Mucosa of descending colon (tissue), 3 donors: ENCODE measurements at regions not wholly inside any gene's neighbourhood (a gene's known extent, or its start where the extent isn't known, plus 50 kb on each side); places are given as distances from the start of the nearest gene placed in this dataset.

Experiments
- ATAC-seq: fragments of 200-7000 bp; cut with Tn5 transposase; one replicate; pipeline ENCODE4 v1.9.1; 2020; ENCODE audit warnings: mild to moderate bottlenecking, moderate library complexity
- DNase-seq, 3 donors: peaks; one replicate each; pipeline ENCODE4 v3.0.0-alpha.2; 2020
- H3K36me3 ChIP-seq: fragments of 200-600 bp; one replicate; pipeline ENCODE4 v1.8.0; 2021; ENCODE audit warnings: low read depth, mild to moderate bottlenecking
- H3K4me1 ChIP-seq: fragments of 200-600 bp; one replicate; pipeline ENCODE4 v1.8.0; 2021; ENCODE audit warnings: low read depth, mild to moderate bottlenecking
- H3K4me3 ChIP-seq: fragments of 200-600 bp; one replicate; pipeline ENCODE4 v1.8.0; 2021; ENCODE audit warnings: mild to moderate bottlenecking
- H3K9me3 ChIP-seq: fragments of 200-600 bp; one replicate; pipeline ENCODE4 v1.8.0; 2021; ENCODE audit warnings: mild to moderate bottlenecking
- CTCF ChIP-seq: fragments of 200-600 bp; IDR thresholded peaks from one replicate; pipeline ENCODE4 v1.8.0; 2022; ENCODE audit warnings: antibody characterized with exemption, mild to moderate bottlenecking
- intact Hi-C, 2 donors: fragments of 100-400 bp; cut with DNase I in 1 of 2; cut with micrococcal nuclease in 1 of 2; formaldehyde crosslinking; loops; one replicate each; pipeline versions ENCODE4 v1.11.0 to v1.11.1; 2022; cut with DNase I, micrococcal nuclease
- donor health status: DM: no; HTN: no; CAD: no; lungs with moderate emphysema.
- donor health status: DM: no; HTN: no; CAD: no.
- donor health status: DM: no; HTN: yes; CAD: no.

- ATAC-seq: peak; percentile 56
- H3K4me1 ChIP-seq: no peaks in the 10 kb centered on the region
- intact Hi-C loops: loop anchor here in 1 of 2 donors (5.0 kb wide), 1 partner anchor 296 kb away; no protein-coding TSS in a partner anchor
These were observed 74.1 kb upstream of the PAK5 start for GRCh38 chr20:9912858-9913434.

GRCh38 chr20:9912290-9912689 is 73.4 kb upstream of the PAK5 start:
- intact Hi-C loops: loop anchor here in 1 of 2 donors (5.0 kb wide), 1 partner anchor 295 kb away; no protein-coding TSS in a partner anchor
- H3K9me3 ChIP-seq: no peaks in the 10 kb centered on the region
- TF ChIP-seq CTCF: no peak
- no peaks in the 10 kb centered on the region for H3K36me3 ChIP-seq
- ATAC-seq: no peak
- no peaks in the 10 kb centered on the region for H3K4me1 ChIP-seq
- DNase-seq: no peak
- no peak overlapping the region for H3K4me3 ChIP-seq

More at GRCh38 chr20:9912858-9913434, 74.1 kb upstream of the PAK5 start:
- peak; percentile 53 for TF ChIP-seq CTCF
- H3K9me3 ChIP-seq: no peaks in the 10 kb centered on the region
- peak in 2 of 3 donors; percentile 27 to 61 for DNase-seq
- H3K4me3 ChIP-seq: no peak overlapping the region
- H3K36me3 ChIP-seq: no peaks in the 10 kb centered on the region

GRCh38 chr20:9911519-9911918 is 72.6 kb upstream of the PAK5 start:
- ATAC-seq (no peak), DNase-seq (no peak)
- H3K9me3 ChIP-seq: no peaks in the 10 kb centered on the region
- H3K4me3 ChIP-seq: no peak overlapping the region
- intact Hi-C loops: loop anchor here in 1 of 2 donors (5.0 kb wide), 1 partner anchor 294 kb away; no protein-coding TSS in a partner anchor
- no peak for TF ChIP-seq CTCF
- no peaks in the 10 kb centered on the region for H3K4me1 ChIP-seq
- H3K36me3 ChIP-seq: no peaks in the 10 kb centered on the region

GRCh38 chr20:9909167-9909566 is 70.3 kb upstream of the PAK5 start:
- intact Hi-C loops: no loop called here
- no peak overlapping the region for H3K4me3 ChIP-seq
- DNase-seq (no peak), ATAC-seq (no peak)
- H3K36me3 ChIP-seq: no peaks in the 10 kb centered on the region
- TF ChIP-seq CTCF: no peak
- no peaks in the 10 kb centered on the region for H3K4me1 ChIP-seq
- no peaks in the 10 kb centered on the region for H3K9me3 ChIP-seq

GRCh38 chr20:9903048-9903655 is 64.3 kb upstream of the PAK5 start:
- no peak for TF ChIP-seq CTCF
- intact Hi-C loops: no loop called here

More at GRCh38 chr20:9903048-9903655, 64.3 kb upstream of the PAK5 start:
- Histone ChIP-seq H3K4me3 (no peak overlapping the region), H3K36me3 (no peaks in the 10 kb centered on the region), H3K4me1 (no peaks in the 10 kb centered on the region), H3K9me3 (no peaks in the 10 kb centered on the region)
- DNase-seq (no peak), ATAC-seq (no peak)
